Mesenchymal stem cell (in vitro differentiated cells and primary cell): ENCODE measurements at regions not wholly inside any gene's neighbourhood (a gene's known extent, or its start where the extent isn't known, plus 50 kb on each side); places are given as distances from the start of the nearest gene placed in this dataset.
A peak's percentile ranks its signal among the peaks of the same experiment; 100 is the strongest.

Experiments used
- DNase-seq: peaks from one replicate; pipeline ENCODE4 v3.0.0-alpha.2; 2013
- H2AFZ ChIP-seq: one replicate; pipeline ENCODE4 v1.6.1; 2013; ENCODE audit warnings: low read depth, mild to moderate bottlenecking, control low read depth, inconsistent platforms, low read length, moderate library complexity
- H2AK5ac ChIP-seq: 2 replicates; pipeline ENCODE4 v1.6.1; 2013; ENCODE audit warnings: low read length, moderate library complexity, mild to moderate bottlenecking, inconsistent platforms; ENCODE audit not compliant: severe bottlenecking
- H2BK120ac ChIP-seq: one replicate; pipeline ENCODE4 v1.6.1; 2013; ENCODE audit warnings: low read depth, mild to moderate bottlenecking, inconsistent platforms, low read length, moderate library complexity
- H2BK12ac ChIP-seq, 2 experiments: one replicate each; pipeline ENCODE4 v1.6.1; 2013; ENCODE audit warnings: inconsistent platforms in 2 of 2, low read length in 2 of 2, mild to moderate bottlenecking in 2 of 2, moderate library complexity in 2 of 2, control low read depth in 1 of 2
- H2BK15ac ChIP-seq: one replicate; pipeline ENCODE4 v1.6.1; 2013; ENCODE audit warnings: mild to moderate bottlenecking, low read depth, inconsistent platforms; ENCODE audit not compliant: poor library complexity, severe bottlenecking
- H2BK5ac ChIP-seq: 2 replicates; pipeline ENCODE4 v1.6.1; 2013; ENCODE audit warnings: low read depth, mild to moderate bottlenecking, low read length, control low read depth, inconsistent platforms; ENCODE audit not compliant: poor library complexity, severe bottlenecking
- H3K14ac ChIP-seq, 2 experiments: one replicate each; pipeline ENCODE4 v1.6.1; 2013; ENCODE audit warnings: inconsistent platforms in 2 of 2, low read length in 2 of 2, control low read depth in 1 of 2, mild to moderate bottlenecking in 1 of 2, moderate library complexity in 1 of 2
- H3K18ac ChIP-seq, 2 experiments: one replicate each; pipeline ENCODE4 v1.6.1; 2013; ENCODE audit warnings: inconsistent platforms in 2 of 2, low read length in 2 of 2, control low read depth in 1 of 2, low read depth in 1 of 2, mild to moderate bottlenecking in 1 of 2
- H3K23ac ChIP-seq, 2 experiments: one replicate each; pipeline ENCODE4 v1.6.1; 2013; ENCODE audit warnings: inconsistent platforms in 2 of 2, low read length in 2 of 2, mild to moderate bottlenecking in 2 of 2, moderate library complexity in 2 of 2, control low read depth in 1 of 2
- H3K27ac ChIP-seq: 2 replicates; pipeline ENCODE4 v1.5.1; 2013; ENCODE audit warnings: mild to moderate bottlenecking, moderate library complexity, low read length, control low read depth, inconsistent platforms; ENCODE audit not compliant: poor library complexity, severe bottlenecking
- H3K27me3 ChIP-seq, 2 experiments: 2 replicates each; pipeline versions ENCODE4 v1.6.1 to v1.7.0; 2013; ENCODE audit warnings: low read length in 2 of 2, mild to moderate bottlenecking in 2 of 2, moderate library complexity in 2 of 2, control low read depth in 1 of 2, inconsistent platforms in 1 of 2; ENCODE audit not compliant: control insufficient read depth in 1 of 2, insufficient read depth in 1 of 2
- H3K36me3 ChIP-seq, 2 experiments: 2 replicates each; pipeline versions ENCODE4 v1.6.1 to v1.7.0; 2013; ENCODE audit warnings: low read length in 2 of 2, control low read depth in 1 of 2, inconsistent platforms in 1 of 2, low read depth in 1 of 2, mild to moderate bottlenecking in 1 of 2; ENCODE audit not compliant: insufficient read depth in 2 of 2, control insufficient read depth in 1 of 2
- H3K4ac ChIP-seq, 2 experiments: one replicate each; pipeline ENCODE4 v1.6.1; 2013; ENCODE audit warnings: inconsistent platforms in 2 of 2, low read length in 2 of 2, mild to moderate bottlenecking in 2 of 2, moderate library complexity in 2 of 2, control low read depth in 1 of 2, low read depth in 1 of 2
- H3K4me1 ChIP-seq: 2 replicates; pipeline ENCODE4 v1.6.1; 2013; ENCODE audit warnings: low read depth, low read length, control low read depth; ENCODE audit not compliant: control insufficient read depth, insufficient read depth
- H3K4me2 ChIP-seq: 2 replicates; pipeline ENCODE4 v1.6.1; 2013; ENCODE audit warnings: low read length, mild to moderate bottlenecking, inconsistent platforms; ENCODE audit not compliant: poor library complexity, severe bottlenecking
- H3K4me3 ChIP-seq, 2 experiments: 2 replicates each; pipeline versions ENCODE4 v1.5.1 to v1.7.0; 2013; ENCODE audit warnings: low read length in 2 of 2, mild to moderate bottlenecking in 2 of 2, control low read depth in 1 of 2, low read depth in 1 of 2; ENCODE audit not compliant: insufficient read depth in 1 of 2
- H3K79me1 ChIP-seq: replicated peaks from 2 replicates; pipeline ENCODE4 v1.6.1; 2013; ENCODE audit warnings: mild to moderate bottlenecking, control low read depth, low read length, inconsistent platforms; ENCODE audit not compliant: poor library complexity, severe bottlenecking
- H3K9ac ChIP-seq: 2 replicates; pipeline ENCODE4 v1.7.0; 2013; ENCODE audit warnings: mild to moderate bottlenecking, low read length, moderate library complexity
- H3K9me3 ChIP-seq: 2 replicates; pipeline ENCODE4 v1.7.0; 2013; ENCODE audit warnings: mild to moderate bottlenecking, low read length; ENCODE audit not compliant: control insufficient read depth
- H4K8ac ChIP-seq: one replicate; pipeline ENCODE4 v1.6.1; 2013; ENCODE audit warnings: inconsistent platforms, mild to moderate bottlenecking, low read length, moderate library complexity
- H4K91ac ChIP-seq: one replicate; pipeline ENCODE4 v1.6.1; 2013; ENCODE audit warnings: mild to moderate bottlenecking, low read length, inconsistent platforms
- WGBS: methylation state at CpG from one replicate; pipeline ENCODE4 v1.1.7; 2013; ENCODE audit warnings: mixed read lengths; 5-methylcytosine and 5-hydroxymethylcytosine counted together

GRCh38 chr12:91515944-91516694, 333.5 kb upstream of the DCN start:
- H3K9me3 ChIP-seq = no peaks in the 10 kb centered on the region
- no peak overlapping the region for H4K91ac ChIP-seq
- no peak overlapping the region for H3K14ac ChIP-seq
- no peaks in the 10 kb centered on the region for H3K36me3 ChIP-seq
- no peak overlapping the region for H3K4ac ChIP-seq
- H2AK5ac ChIP-seq = no peak overlapping the region
- no peak overlapping the region for H2BK5ac ChIP-seq
- no peak overlapping the region for H2BK120ac ChIP-seq
- H2BK12ac ChIP-seq = no peak overlapping the region
- no peak overlapping the region for H3K18ac ChIP-seq
- no peak overlapping the region for H3K4me3 ChIP-seq
- no peak overlapping the region for H3K9ac ChIP-seq
- H3K27me3 ChIP-seq = no peaks in the 10 kb centered on the region
- no peaks in the 10 kb centered on the region for H3K79me1 ChIP-seq
- 93% methylated on average over 2 of the region's 5 CpGs for WGBS
- no peak overlapping the region for H3K4me2 ChIP-seq
- no peak for DNase-seq
- no peak overlapping the region for H3K27ac ChIP-seq
- no peak overlapping the region for H4K8ac ChIP-seq
- H3K4me1 ChIP-seq = no peaks in the 10 kb centered on the region
- no peak overlapping the region for H3K23ac ChIP-seq
- no peak overlapping the region for H2BK15ac ChIP-seq
- H2AFZ ChIP-seq = no peak overlapping the region

DNA sequence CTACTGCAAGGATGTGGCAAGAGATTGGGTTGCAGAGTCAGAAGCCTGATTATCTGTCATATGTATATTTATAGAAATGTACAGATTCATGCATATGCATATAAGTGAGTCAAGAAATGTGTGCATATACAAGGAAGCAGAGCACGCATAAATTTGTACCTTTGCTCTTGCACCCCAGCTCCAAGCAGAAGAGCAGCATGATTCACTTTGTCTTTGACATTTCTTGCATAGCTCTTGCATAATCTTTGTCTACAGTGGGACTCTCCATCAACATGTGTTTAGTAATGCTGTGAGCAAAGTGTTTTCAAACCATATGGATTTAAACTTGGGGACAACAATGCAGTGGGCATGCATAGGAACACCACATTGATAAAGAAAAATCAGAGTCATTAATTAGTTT, 330.7 kb upstream of the DCN start:
- Histone ChIP-seq H2BK5ac (no peak overlapping the region), H2AFZ (no peak overlapping the region), H3K14ac (no peak overlapping the region), H2BK15ac (no peak overlapping the region), H3K23ac (no peak overlapping the region), H3K9ac (no peak overlapping the region), H3K27me3 (no peaks in the 10 kb centered on the region), H2BK120ac (no peak overlapping the region), H4K91ac (no peak overlapping the region), H3K79me1 (no peaks in the 10 kb centered on the region), H3K4me1 (no peaks in the 10 kb centered on the region), H2AK5ac (no peak overlapping the region), H3K18ac (no peak overlapping the region), H3K27ac (no peak overlapping the region), H3K4me3 (no peak overlapping the region), H2BK12ac (no peak overlapping the region), H3K4ac (no peak overlapping the region), H4K8ac (no peak overlapping the region), H3K4me2 (no peak overlapping the region), H3K36me3 (no peaks in the 10 kb centered on the region), H3K9me3 (no peaks in the 10 kb centered on the region)
- DNase-seq = peak; percentile 10
- 78% methylated on average over 1 of the region's 1 CpG for WGBS

- WGBS = no CpG with 5 or more reads among the region's 1 CpG
- no peaks in the 10 kb centered on the region for H3K36me3 ChIP-seq
These were observed 329.3 kb upstream of the DCN start for GRCh38 chr12:91511795-91512420.

DNA sequence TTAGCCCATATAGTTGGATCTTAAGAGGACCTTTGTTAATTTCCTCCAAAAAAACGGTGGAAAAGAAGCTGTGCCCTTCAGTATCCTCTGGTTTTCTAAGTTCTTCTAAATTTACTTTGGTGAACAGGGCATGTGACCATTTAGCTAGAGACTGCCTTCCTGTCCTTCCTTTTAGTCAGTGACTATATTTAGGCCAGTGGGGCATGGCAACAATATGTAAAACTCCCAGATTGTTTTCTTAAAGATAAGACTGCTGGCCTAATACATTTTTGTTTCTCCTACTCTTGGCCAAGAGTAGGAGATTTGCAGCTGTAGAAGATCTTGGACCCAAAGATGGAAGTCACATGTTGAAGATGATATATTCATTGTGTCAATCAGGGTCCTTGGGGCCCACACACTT, 325.1 kb upstream of the DCN start:
- 91% methylated on average over 1 of the region's 1 CpG for WGBS
- no peak overlapping the region for H3K9ac ChIP-seq
- no peak overlapping the region for H3K18ac ChIP-seq
- H3K79me1 ChIP-seq = no peaks in the 10 kb centered on the region
- H3K23ac ChIP-seq = no peak overlapping the region
- H3K36me3 ChIP-seq = no peaks in the 10 kb centered on the region
- H2BK12ac ChIP-seq = no peak overlapping the region
- H3K27ac ChIP-seq = no peak overlapping the region
- H2BK5ac ChIP-seq = no peak overlapping the region
- no peak overlapping the region for H3K4ac ChIP-seq
- H2BK120ac ChIP-seq = no peak overlapping the region
- H3K27me3 ChIP-seq = no peaks in the 10 kb centered on the region
- no peak overlapping the region for H3K14ac ChIP-seq
- no peak overlapping the region for H2AFZ ChIP-seq
- H2BK15ac ChIP-seq = no peak overlapping the region
- no peak overlapping the region for H2AK5ac ChIP-seq
- H4K91ac ChIP-seq = no peak overlapping the region
- H3K4me1 ChIP-seq = no peaks in the 10 kb centered on the region
- DNase-seq = peak; percentile 33
- no peak overlapping the region for H4K8ac ChIP-seq
- no peak overlapping the region for H3K4me3 ChIP-seq
- no peak overlapping the region for H3K4me2 ChIP-seq
- no peaks in the 10 kb centered on the region for H3K9me3 ChIP-seq

More at GRCh38 chr12:91511795-91512420, 329.3 kb upstream of the DCN start:
- Histone ChIP-seq H3K27me3 (no peaks in the 10 kb centered on the region), H3K4me1 (no peaks in the 10 kb centered on the region), H2BK15ac (no peak overlapping the region), H3K18ac (no peak overlapping the region), H2AFZ (no peak overlapping the region), H3K4me3 (no peak overlapping the region), H3K9me3 (no peaks in the 10 kb centered on the region), H3K9ac (no peak overlapping the region), H3K4me2 (no peak overlapping the region), H3K4ac (no peak overlapping the region), H2BK120ac (no peak overlapping the region), H3K79me1 (no peaks in the 10 kb centered on the region), H2AK5ac (no peak overlapping the region), H3K14ac (no peak overlapping the region), H2BK5ac (no peak overlapping the region), H3K23ac (no peak overlapping the region), H2BK12ac (no peak overlapping the region), H4K91ac (no peak overlapping the region), H4K8ac (no peak overlapping the region), H3K27ac (no peak overlapping the region)
- DNase-seq = no peak
